ENCODE measurements at regions not wholly inside any gene's neighbourhood (a gene's known extent, or its start where the extent isn't known, plus 50 kb on each side); places are given as distances from the start of the nearest gene placed in this dataset.

DNA sequence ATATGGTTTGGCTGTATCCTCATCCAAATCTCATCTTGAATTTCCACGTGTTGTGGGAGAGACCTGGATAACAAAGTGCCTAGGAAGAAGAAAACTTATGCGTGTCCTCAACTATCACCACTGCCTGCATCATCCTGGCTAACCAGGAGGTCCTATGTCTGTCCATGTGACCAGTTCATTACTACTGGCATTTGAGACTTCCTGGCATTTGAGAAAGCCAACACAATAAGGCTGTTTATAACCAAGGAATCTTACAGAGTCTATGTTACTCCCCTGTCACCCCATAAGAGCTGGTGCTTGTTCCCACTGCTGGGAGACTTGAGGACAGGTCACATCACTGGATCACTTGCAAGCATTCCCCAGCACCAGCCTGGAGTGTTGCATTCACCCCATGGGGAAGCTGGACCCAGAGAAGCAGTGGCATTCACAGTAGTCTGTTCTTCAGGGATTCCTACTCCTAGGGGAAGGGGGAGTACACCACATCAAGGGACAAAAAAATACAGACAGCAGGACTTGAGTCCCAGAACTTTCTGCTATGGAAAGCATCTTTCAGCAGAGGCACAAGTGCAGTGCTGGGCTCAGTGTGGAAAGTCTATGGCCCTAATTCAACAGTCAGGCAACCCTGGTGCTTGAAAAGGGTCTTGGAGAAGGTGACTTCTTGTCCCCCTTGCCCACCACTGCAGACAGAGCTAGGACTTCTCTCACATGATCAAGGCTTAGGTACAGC lies 717.1 kb downstream of the SEMA5A start:
- in situ Hi-C loops (cut with MboI) (no loop called here), intact Hi-C loops (cut with micrococcal nuclease; ENCODE audit: unreplicated experiment) (no loop called here)
- Histone ChIP-seq H3K9ac (ENCODE audit: control insufficient read depth, insufficient read depth, low read length) (no peak overlapping the region), H3K36me3 (ENCODE audit: control insufficient read depth in 2 of 2, insufficient read depth in 2 of 2, low read length in 1 of 2) (no peaks in the 10 kb centered on the region), H4K20me1 (ENCODE audit: control insufficient read depth, insufficient read depth) (no peaks in the 10 kb centered on the region), H3K9me3 (replicated peaks; ENCODE audit: control insufficient read depth, insufficient read depth, low read length) (no peaks in the 10 kb centered on the region), H3K27me3 (replicated peaks in 1 of 2; ENCODE audit: control insufficient read depth in 2 of 2, insufficient read depth in 2 of 2, low read length in 1 of 2) (no peaks in the 10 kb centered on the region), H3K27ac (ENCODE audit: control insufficient read depth, insufficient read depth) (no peak overlapping the region), H3K79me2 (ENCODE audit: control insufficient read depth, insufficient read depth, low read length) (no peaks in the 10 kb centered on the region), H3K4me1 (ENCODE audit: control insufficient read depth, insufficient read depth, low read length) (no peaks in the 10 kb centered on the region), H2AFZ (ENCODE audit: control insufficient read depth, low read depth, low read length) (no peak overlapping the region), H3K4me2 (ENCODE audit: control insufficient read depth, insufficient read depth) (no peak overlapping the region), H3K4me3 (no peak overlapping the region)
- FAIRE-seq: no peak
- SMC1A ChIA-PET (ENCODE audit: uncharacterized antibody, unreplicated experiment): no interaction called here
- POLR2A ChIA-PET: no interaction called here
- CTCF ChIA-PET: no interaction called here
- no TSS peak for BruUV-seq (replicated peaks)
- DNase-seq (ENCODE audit: low read depth, low spot score): no peak
- RAD21 ChIA-PET (ENCODE audit: unreplicated experiment): no interaction called here
- whole genome bisulfite sequencing (ENCODE audit: insufficient coverage, insufficient replicate concordance, low lambda C conversion rate, missing lambda C conversion rate): 52% methylated on average over 2 of the region's 2 CpGs
- no peak for ATAC-seq
- TF ChIP-seq SKIL (IDR thresholded peaks at IDR 0.05; ENCODE audit: low read depth, poor library complexity, severe bottlenecking): no peak
- TF ChIP-seq, protein P1, sequence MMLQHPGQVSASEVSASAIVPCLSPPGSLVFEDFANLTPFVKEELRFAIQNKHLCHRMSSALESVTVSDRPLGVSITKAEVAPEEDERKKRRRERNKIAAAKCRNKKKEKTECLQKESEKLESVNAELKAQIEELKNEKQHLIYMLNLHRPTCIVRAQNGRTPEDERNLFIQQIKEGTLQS (IDR thresholded peaks at IDR 0.05; ENCODE audit: borderline replicate concordance, extremely low read depth, low read depth, low read length): no peak
- no peak for TF ChIP-seq SPI1 (IDR thresholded peaks at IDR 0.05; ENCODE audit: borderline replicate concordance, insufficient read depth, low read depth, low read length)
- no peak for TF ChIP-seq NBN (IDR thresholded peaks at IDR 0.05)
- no peak for TF ChIP-seq EZH2 (IDR thresholded peaks at IDR 0.05; ENCODE audit: borderline replicate concordance, control insufficient read depth, low read depth, low read length)
- no peak for TF ChIP-seq ZZZ3 (IDR thresholded peaks at IDR 0.05; ENCODE audit: control insufficient read depth, insufficient read length, low read depth)
- no peak for TF ChIP-seq SREBF2 (IDR thresholded peaks at IDR 0.05; ENCODE audit: low read length)
- TF ChIP-seq CEBPB (IDR thresholded peaks at IDR 0.05; ENCODE audit: borderline replicate concordance in 1 of 2, low read depth in 2 of 2, low read length in 2 of 2): no peak
- TF ChIP-seq E4F1 (IDR thresholded peaks at IDR 0.05; ENCODE audit: borderline replicate concordance, partially characterized antibody): no peak
- TF ChIP-seq SP1 (IDR thresholded peaks at IDR 0.05; ENCODE audit: low read depth, low read length): no peak
- no peak for TF ChIP-seq CBX5 (IDR thresholded peaks at IDR 0.05; ENCODE audit: low read depth)
- TF ChIP-seq NKRF (conservative IDR thresholded peaks at IDR 0.05): no peak
- no peak for TF ChIP-seq MEF2B (IDR thresholded peaks at IDR 0.05; ENCODE audit: partially characterized antibody, poor library complexity, severe bottlenecking)
- no peak for TF ChIP-seq RAD51 (IDR thresholded peaks at IDR 0.05)
- TF ChIP-seq EED (IDR thresholded peaks at IDR 0.05; ENCODE audit: low read depth): no peak
- no peak for TF ChIP-seq IKZF1 (conservative IDR thresholded peaks at IDR 0.05)

All from GM12878 (cell line).